GM12872 (cell line): ENCODE measurements at regions not wholly inside any gene's neighbourhood (a gene's known extent, or its start where the extent isn't known, plus 50 kb on each side); places are given as distances from the start of the nearest gene placed in this dataset.

Experiments
- CTCF ChIP-seq: IDR thresholded peaks from 3 replicates; pipeline ENCODE4 v1.5.1; 2011; ENCODE audit warnings: low read depth, mild to moderate bottlenecking, low read length, moderate library complexity; ENCODE audit not compliant: insufficient read depth

GRCh38 chr19:31863122-31863521, 482.3 kb upstream of the ZNF507 start:
- TF ChIP-seq CTCF: no peak

GRCh38 chr19:31874313-31874712, 471.1 kb upstream of the ZNF507 start:
- no peak for TF ChIP-seq CTCF

- TF ChIP-seq CTCF: no peak
Measured at GRCh38 chr19:31875591-31875990, 469.8 kb upstream of the ZNF507 start.

- no peak for TF ChIP-seq CTCF
Measured at GRCh38 chr19:31880283-31880682, 465.1 kb upstream of the ZNF507 start.

- no peak for TF ChIP-seq CTCF
Measured at GRCh38 chr19:31881988-31882387, 463.4 kb upstream of the ZNF507 start.

GRCh38 chr19:31882709-31883108, 462.7 kb upstream of the ZNF507 start:
- TF ChIP-seq CTCF: no peak

GRCh38 chr19:31883296-31883990, 462.0 kb upstream of the ZNF507 start:
- TF ChIP-seq CTCF: no peak

GRCh38 chr19:31885280-31885853, 460.0 kb upstream of the ZNF507 start:
- TF ChIP-seq CTCF: no peak
